Renal cortex interstitium (tissue), 11 donors: ENCODE measurements at regions not wholly inside any gene's neighbourhood (a gene's known extent, or its start where the extent isn't known, plus 50 kb on each side); places are given as distances from the start of the nearest gene placed in this dataset.
"Not testable (repeated sequence)": the region's sequence is repeated elsewhere in the genome, so short reads cannot be mapped to it uniquely, and the experiment has no call there.

Experiments
- DNase-seq, 11 donors: peaks; one replicate each; pipeline ENCODE4 v3.0.0-alpha.2; 2013; ENCODE audit warnings: low read depth in 9 of 11, low spot score in 4 of 11; ENCODE audit errors: extremely low read depth in 1 of 11

GRCh38 chr7:135872861-135873260 is 104.3 kb downstream of the MTPN start:
- not testable (repeated sequence) for DNase-seq

- no peak for DNase-seq
Measured at GRCh38 chr7:135862586-135863340, 114.2 kb upstream of the FAM180A start.

DNA sequence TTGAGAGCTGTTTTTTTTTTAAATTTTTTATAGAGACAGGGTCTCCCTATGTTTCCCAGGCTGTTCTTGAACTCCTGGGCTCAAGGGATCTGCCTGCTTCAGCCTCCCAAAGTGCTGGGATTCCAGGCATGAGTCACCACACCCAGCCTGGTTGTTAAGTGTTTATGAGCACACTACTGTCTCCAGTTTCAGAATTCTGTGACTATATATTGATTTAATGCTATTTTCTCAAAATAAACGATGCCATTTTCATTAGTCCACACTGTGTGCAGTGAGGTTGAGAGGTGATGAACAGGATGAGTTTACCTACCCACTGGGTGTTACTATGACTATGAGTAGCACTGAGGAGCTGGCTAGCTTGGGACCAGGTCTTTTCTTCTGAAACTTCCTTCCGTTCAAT is 110.9 kb upstream of the FAM180A start:
- DNase-seq, result no peak

- no peak for DNase-seq
Measured at GRCh38 chr7:135858851-135859250, 110.2 kb upstream of the FAM180A start.

DNA sequence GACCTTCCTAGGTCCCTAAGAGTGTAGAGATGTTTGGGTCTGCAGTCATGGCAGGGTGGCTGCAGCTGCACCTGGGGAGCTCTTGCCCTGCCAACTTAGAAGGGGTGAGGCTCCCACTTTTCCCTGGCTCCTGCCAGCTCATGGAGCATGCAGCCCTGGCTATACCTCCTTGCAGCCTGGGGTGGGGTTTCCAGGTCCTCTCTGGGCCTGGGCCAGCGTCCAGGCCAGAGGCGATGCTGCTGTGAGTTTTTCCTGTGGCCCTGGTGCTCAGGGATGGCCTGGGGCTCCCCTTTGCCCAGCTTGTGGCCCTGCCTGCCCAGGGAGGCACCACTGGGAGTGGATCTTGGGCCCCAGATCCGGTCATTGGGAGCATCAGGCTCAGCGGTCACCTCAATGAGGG is 109.8 kb upstream of the FAM180A start:
- no peak for DNase-seq

- no peak for DNase-seq
Measured at GRCh38 chr7:135857519-135858274, 109.1 kb upstream of the FAM180A start.

GRCh38 chr7:135856356-135857144 is 107.9 kb upstream of the FAM180A start:
- DNase-seq, result no peak

DNA sequence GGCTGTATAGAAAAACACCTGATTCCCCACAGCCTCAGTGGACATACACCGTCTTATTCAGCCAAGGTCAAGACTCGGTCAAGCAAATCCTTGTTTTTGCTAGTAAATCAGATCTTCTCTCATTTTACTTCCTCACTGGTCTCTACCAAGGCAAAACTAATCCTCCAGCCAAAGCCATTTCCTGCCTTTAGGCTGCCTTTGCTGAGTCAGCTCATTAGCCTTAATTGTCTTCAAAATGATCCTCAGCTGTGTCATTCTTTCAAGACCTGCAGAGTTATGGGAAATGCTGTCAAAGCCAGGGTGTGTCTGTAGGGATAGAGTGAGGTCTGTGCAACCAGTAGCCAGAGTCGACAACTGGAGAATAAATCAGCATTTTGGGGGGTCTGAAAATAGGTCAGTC is 107.2 kb upstream of the FAM180A start:
- DNase-seq, result peak in 9 of 11 donors; percentile 9 to 48 (median 25)

DNA sequence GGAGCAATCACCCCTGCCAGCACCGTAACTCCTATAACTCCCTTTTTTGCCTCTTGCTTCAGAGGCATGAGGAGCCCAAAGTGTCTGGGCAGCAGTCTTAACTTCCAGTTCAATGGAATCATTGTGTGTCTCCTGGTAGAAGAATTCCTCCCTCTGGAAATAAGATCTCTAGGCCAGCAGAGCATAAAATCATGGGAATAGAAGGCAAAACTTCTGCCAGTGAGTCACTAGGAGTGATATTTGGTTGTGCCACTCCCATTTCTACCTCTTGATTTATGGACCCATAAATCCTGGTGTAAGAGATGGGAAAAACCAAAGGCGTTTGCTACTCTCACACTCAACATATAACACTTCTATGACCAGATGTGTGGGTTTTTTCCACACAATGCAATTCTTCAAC is 104.9 kb upstream of the FAM180A start:
- DNase-seq, result no peak

DNA sequence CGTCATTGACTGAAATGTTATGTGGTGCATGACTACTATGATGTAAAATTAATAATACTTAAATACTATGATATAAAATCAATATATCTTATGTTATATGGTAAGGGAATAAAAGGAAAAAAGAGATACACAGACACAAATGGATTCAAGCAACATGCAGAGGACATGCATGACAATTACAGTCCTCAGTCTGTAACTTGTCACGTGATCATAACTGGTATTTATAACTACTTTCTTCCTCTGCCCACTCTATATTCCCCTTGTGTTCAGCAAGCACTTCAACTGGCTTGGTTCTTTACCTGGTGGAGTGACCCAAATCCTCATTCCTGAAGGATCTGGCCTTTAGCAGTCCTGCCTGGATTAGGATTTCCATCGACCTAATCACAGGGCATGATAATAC is 104.4 kb upstream of the FAM180A start:
- DNase-seq, result no peak

DNA sequence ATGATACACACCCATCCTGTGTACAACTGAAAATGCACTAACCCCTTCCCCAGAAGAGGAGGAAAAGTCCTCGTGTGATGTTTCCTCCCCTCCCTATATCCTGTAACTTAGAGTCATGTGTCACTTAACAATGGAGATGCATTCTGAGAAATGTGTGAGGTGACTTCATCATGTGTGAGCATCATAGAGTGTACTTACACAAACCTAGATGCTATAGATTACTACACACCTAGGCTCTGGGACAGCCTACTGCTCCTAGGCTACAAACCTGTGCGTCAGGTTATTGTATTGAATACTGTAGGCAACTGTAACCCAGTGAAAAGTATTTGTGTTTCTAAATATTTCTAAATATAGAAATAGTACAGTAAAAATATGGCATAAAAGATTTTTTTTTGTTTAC is 98.6 kb upstream of the FAM180A start:
- no peak for DNase-seq

- DNase-seq, result no peak
Measured at GRCh38 chr7:135846339-135846738, 97.7 kb upstream of the FAM180A start.

DNA sequence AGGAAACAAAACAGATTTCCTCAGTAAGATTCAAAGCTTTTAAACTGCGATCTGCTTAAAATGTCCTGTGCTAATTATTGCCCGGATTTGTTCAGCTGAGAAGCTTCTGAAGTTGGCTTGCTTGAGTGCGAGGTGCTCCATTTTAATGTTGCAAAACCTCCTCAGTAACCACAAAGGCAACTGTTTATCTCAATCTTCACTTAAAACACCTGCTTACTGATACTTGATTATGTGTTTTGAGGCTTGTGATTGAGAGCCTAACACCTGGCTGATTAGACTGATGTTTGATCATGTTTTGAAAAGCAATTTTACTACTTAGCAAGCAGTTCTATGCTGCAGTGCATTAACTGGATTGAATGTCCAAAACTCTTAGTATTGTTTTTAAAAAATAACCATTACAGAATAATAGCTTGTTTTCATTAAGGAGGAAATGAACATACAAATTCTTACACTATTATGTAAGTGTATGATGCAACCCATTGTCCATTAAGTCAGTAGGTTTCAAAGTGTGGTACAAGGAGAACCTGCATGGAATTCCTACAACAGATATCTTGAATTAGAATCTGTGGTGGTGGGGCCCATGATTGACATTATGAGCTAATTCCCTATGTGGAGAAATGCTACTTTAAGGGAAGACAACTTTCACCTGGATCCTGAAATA is 96.9 kb upstream of the FAM180A start:
- no peak for DNase-seq

GRCh38 chr7:135844903-135845302 is 96.3 kb upstream of the FAM180A start:
- DNase-seq, result no peak

- DNase-seq, result no peak
Measured at GRCh38 chr7:135843214-135843613, 94.6 kb upstream of the FAM180A start.

DNA sequence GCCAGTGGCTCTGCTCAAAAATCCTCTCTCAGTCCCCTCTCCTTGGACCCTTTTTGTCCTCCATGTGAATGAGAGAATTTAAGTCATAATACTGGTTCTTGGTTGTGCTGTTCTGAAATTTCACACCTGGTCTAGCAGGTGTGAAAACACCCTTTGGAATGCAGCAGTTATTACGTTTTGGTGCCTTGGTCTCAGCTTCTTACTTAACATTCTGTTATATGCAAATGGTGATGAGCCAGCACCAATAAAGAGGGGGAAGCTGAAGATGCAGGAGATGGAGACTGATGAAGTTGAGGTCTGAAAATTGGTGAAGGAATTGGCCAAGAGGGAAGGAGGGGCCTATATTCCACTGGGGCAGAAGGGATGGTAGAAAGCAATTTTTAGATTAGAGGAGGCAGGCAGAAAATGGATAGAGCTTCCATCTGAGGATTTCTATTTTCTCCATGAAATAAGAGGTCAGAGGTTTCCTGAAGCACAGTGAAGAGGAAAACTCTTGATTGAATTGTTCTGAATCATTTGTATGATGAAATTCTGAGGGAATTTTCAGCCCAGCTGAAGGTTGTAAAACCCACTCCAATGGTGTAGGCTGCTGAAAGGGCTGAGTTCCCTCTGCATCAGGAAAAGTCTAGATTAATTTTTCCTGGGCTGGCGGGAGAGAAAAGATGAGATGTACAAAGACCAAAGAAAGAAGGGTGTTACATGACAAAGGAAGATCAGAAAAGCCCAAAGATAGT is 94.0 kb upstream of the FAM180A start:
- DNase-seq, result no peak

GRCh38 chr7:135840591-135840990 is 92.0 kb upstream of the FAM180A start:
- no peak for DNase-seq

- no peak for DNase-seq
Measured at GRCh38 chr7:135837675-135838074, 89.1 kb upstream of the FAM180A start.

GRCh38 chr7:135834266-135834665 is 85.7 kb upstream of the FAM180A start:
- no peak for DNase-seq
